SK-N-SH treated with all-trans-retinoic acid at 6 μM for 48 hours (cell line): ENCODE measurements at regions not wholly inside any gene's neighbourhood (a gene's known extent, or its start where the extent isn't known, plus 50 kb on each side); places are given as distances from the start of the nearest gene placed in this dataset.

ENCODE experiments used
- BACH2 ChIP-seq: fragments of 250-450 bp; sonication (Bioruptor Pico); IDR thresholded peaks from 2 replicates; pipeline ENCODE4 v1.9.0; 2021; ENCODE audit warnings: mild to moderate bottlenecking, borderline replicate concordance
- CSDC2 ChIP-seq: fragments of 250-450 bp; sonication (Bioruptor Pico); IDR thresholded peaks from 2 replicates; pipeline ENCODE4 v1.5.0; 2020; ENCODE audit warnings: mild to moderate bottlenecking, moderate library complexity
- CSRNP3 ChIP-seq: fragments of 250-450 bp; sonication (Bioruptor Pico); IDR thresholded peaks from 2 replicates; pipeline ENCODE4 v1.5.1; 2021; ENCODE audit warnings: mild to moderate bottlenecking, moderate library complexity
- GLIS3 ChIP-seq: fragments of 250-450 bp; sonication (Bioruptor Pico); IDR thresholded peaks from 2 replicates; pipeline ENCODE4 v1.5.0; 2020; ENCODE audit warnings: mild to moderate bottlenecking, moderate library complexity
- OSR1 ChIP-seq: fragments of 250-450 bp; sonication (Bioruptor Pico); IDR thresholded peaks from 2 replicates; pipeline ENCODE4 v1.8.0; 2022; ENCODE audit warnings: moderate library complexity, mild to moderate bottlenecking, inconsistent platforms
- PATZ1 ChIP-seq: fragments of 250-450 bp; sonication (Bioruptor Pico); IDR thresholded peaks from 2 replicates; pipeline ENCODE4 v1.8.0; 2020; ENCODE audit warnings: mild to moderate bottlenecking, moderate library complexity, borderline replicate concordance
- RARB ChIP-seq: fragments of 250-450 bp; sonication (Bioruptor Pico); IDR thresholded peaks from 2 replicates; pipeline ENCODE4 v1.8.0; 2021; ENCODE audit warnings: mild to moderate bottlenecking, moderate library complexity
- TCF4 ChIP-seq: fragments of 250-450 bp; sonication (Bioruptor Pico); IDR thresholded peaks from 2 replicates; pipeline ENCODE4 v1.8.0; 2021; ENCODE audit warnings: mild to moderate bottlenecking, moderate library complexity, borderline replicate concordance
- TOX ChIP-seq: fragments of 250-450 bp; sonication (Bioruptor Pico); IDR thresholded peaks from 2 replicates; pipeline ENCODE4 v1.8.0; 2021; ENCODE audit warnings: mild to moderate bottlenecking, moderate library complexity, borderline replicate concordance
- ZC3H10 ChIP-seq: fragments of 250-450 bp; sonication (Bioruptor Pico); IDR thresholded peaks from 2 replicates; pipeline ENCODE4 v1.5.1; 2021; ENCODE audit warnings: mild to moderate bottlenecking, moderate library complexity
- ZFP3 ChIP-seq: fragments of 250-450 bp; sonication (Bioruptor Pico); IDR thresholded peaks from 2 replicates; pipeline ENCODE4 v1.5.0; 2020; ENCODE audit warnings: mild to moderate bottlenecking, moderate library complexity
- ZFP30 ChIP-seq: fragments of 450-650 bp; formaldehyde crosslinking; IDR thresholded peaks from 2 replicates; pipeline ENCODE4 v1.5.0; 2022; ENCODE audit warnings: mild to moderate bottlenecking, moderate library complexity
- ZNF70 ChIP-seq: fragments of 450-650 bp; formaldehyde crosslinking; IDR thresholded peaks from 2 replicates; pipeline ENCODE4 v1.5.0; 2020; ENCODE audit warnings: mild to moderate bottlenecking, moderate library complexity
- TF ChIP-seq, protein P1 (sequence below): fragments of 250-450 bp; sonication (Bioruptor Pico); IDR thresholded peaks from 2 replicates; pipeline ENCODE4 v1.8.0; 2021; ENCODE audit warnings: low read depth, mild to moderate bottlenecking, moderate library complexity, borderline replicate concordance

GRCh38 chr14:84850595-84850994 lies 679.3 kb upstream of the FLRT2 start:
- no peak for TF ChIP-seq GLIS3 (CRISPR knock-in tag)
- TF ChIP-seq ZC3H10 (CRISPR knock-in tag) = no peak
- TF ChIP-seq PATZ1 (CRISPR knock-in tag) = no peak
- TF ChIP-seq ZNF70 = no peak
- TF ChIP-seq RARB (CRISPR knock-in tag) = no peak
- no peak for TF ChIP-seq OSR1 (CRISPR knock-in tag)
- TF ChIP-seq TCF4 (CRISPR knock-in tag) = no peak
- TF ChIP-seq ZFP3 (CRISPR knock-in tag) = no peak
- no peak for TF ChIP-seq CSRNP3 (CRISPR knock-in tag)
- TF ChIP-seq TOX (CRISPR knock-in tag) = no peak
- TF ChIP-seq, protein P1, sequence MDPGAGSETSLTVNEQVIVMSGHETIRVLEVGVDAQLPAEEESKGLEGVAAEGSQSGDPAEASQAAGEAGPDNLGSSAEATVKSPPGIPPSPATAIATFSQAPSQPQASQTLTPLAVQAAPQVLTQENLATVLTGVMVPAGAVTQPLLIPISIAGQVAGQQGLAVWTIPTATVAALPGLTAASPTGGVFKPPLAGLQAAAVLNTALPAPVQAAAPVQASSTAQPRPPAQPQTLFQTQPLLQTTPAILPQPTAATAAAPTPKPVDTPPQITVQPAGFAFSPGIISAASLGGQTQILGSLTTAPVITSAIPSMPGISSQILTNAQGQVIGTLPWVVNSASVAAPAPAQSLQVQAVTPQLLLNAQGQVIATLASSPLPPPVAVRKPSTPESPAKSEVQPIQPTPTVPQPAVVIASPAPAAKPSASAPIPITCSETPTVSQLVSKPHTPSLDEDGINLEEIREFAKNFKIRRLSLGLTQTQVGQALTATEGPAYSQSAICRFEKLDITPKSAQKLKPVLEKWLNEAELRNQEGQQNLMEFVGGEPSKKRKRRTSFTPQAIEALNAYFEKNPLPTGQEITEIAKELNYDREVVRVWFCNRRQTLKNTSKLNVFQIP = no peak
- TF ChIP-seq ZFP30 (CRISPR knock-in tag) = no peak
- no peak for TF ChIP-seq CSDC2 (CRISPR knock-in tag)
- no peak for TF ChIP-seq BACH2 (CRISPR knock-in tag)
